Suppressor macrophage treated with lipopolysaccharide for 1 hour (primary cell): ENCODE measurements at regions not wholly inside any gene's neighbourhood (a gene's known extent, or its start where the extent isn't known, plus 50 kb on each side); places are given as distances from the start of the nearest gene placed in this dataset.
A peak's percentile ranks its signal among the peaks of the same experiment; 100 is the strongest.
"Not testable (repeated sequence)": the region's sequence is repeated elsewhere in the genome, so short reads cannot be mapped to it uniquely, and the experiment has no call there.

ENCODE experiments used
- DNase-seq, 3 donors: peaks; one replicate each; pipeline ENCODE4 v3.0.0-alpha.2; 2020 to 2022

GRCh38 chr2:132332345-132333033 is 84.1 kb upstream of the GPR39 start:
- DNase-seq, result peak in 1 of 3 donors; percentile 0

GRCh38 chr2:132337135-132337534 is 79.5 kb upstream of the GPR39 start:
- DNase-seq, result peak; percentile 3 to 29 (median 18)

GRCh38 chr2:132337844-132338243 is 78.8 kb upstream of the GPR39 start:
- not testable (repeated sequence) for DNase-seq

- DNase-seq, result peak; percentile 22 to 45 (median 30)
Observed at GRCh38 chr2:132347041-132347780, 69.4 kb upstream of the GPR39 start.

GRCh38 chr2:132349092-132349687 is 67.4 kb upstream of the GPR39 start:
- peak; percentile 73 to 74 (median 73) for DNase-seq

- DNase-seq, result not testable (repeated sequence)
Observed at GRCh38 chr2:132351668-132352067, 64.9 kb upstream of the GPR39 start.

- peak; percentile 11 to 28 (median 26) for DNase-seq
Observed at GRCh38 chr2:132352481-132353001, 64.1 kb upstream of the GPR39 start.

- peak; percentile 61 to 77 (median 70) for DNase-seq
Observed at GRCh38 chr2:132353380-132353779, 63.2 kb upstream of the GPR39 start.

- not testable (repeated sequence) for DNase-seq
Observed at GRCh38 chr2:132360964-132361363, 55.6 kb upstream of the GPR39 start.

- not testable (repeated sequence) for DNase-seq
Observed at GRCh38 chr2:132361498-132361897, 55.1 kb upstream of the GPR39 start.

- not testable (repeated sequence) for DNase-seq
Observed at GRCh38 chr2:132363352-132363751, 53.3 kb upstream of the GPR39 start.

GRCh38 chr2:132365963-132366362 is 50.6 kb upstream of the GPR39 start:
- DNase-seq, result not testable (repeated sequence)

- DNase-seq, result peak; percentile 71 to 77 (median 75)
Observed at GRCh38 chr2:132366421-132367180, 50.0 kb upstream of the GPR39 start.
